Hematopoietic multipotent progenitor cell treated with erythropoietin and hydrocortisone succinate and interleukin-3 and kit ligand, for 8 days (in vitro differentiated cells): ENCODE measurements at regions not wholly inside any gene's neighbourhood (a gene's known extent, or its start where the extent isn't known, plus 50 kb on each side); places are given as distances from the start of the nearest gene placed in this dataset.

Source experiments
- DNase-seq: peaks from one replicate; pipeline ENCODE4 v3.0.0-alpha.2; 2015

- DNase-seq: no peak
Observed at GRCh38 chr14:26123459-26123858, 474.4 kb downstream of the NOVA1 start.

- DNase-seq: no peak
Observed at GRCh38 chr14:26121181-26121580, 476.7 kb downstream of the NOVA1 start.

- no peak for DNase-seq
Observed at GRCh38 chr14:26113911-26114640, 483.8 kb downstream of the NOVA1 start.

DNA sequence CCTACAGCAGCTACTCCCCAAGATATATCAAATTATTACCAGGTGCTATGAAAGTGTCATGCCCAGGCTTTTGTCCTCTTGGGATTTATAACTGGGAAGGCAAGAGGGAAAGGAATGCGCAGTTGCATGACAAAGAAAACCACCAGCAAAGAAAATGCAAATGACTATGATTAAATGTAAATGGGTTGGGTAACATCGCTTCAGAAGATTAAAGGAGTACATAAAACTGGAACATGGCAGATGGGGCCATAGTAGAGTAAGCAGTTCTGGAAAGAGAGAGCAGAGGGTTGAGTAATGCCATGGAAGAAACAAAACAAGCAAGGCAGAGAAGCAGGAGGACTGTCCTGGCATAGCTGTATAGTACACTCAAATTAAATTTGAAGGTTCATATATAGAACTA lies 493.1 kb downstream of the NOVA1 start:
- no peak for DNase-seq

- no peak for DNase-seq
Observed at GRCh38 chr14:26097852-26098251, 500.0 kb downstream of the NOVA1 start.

- no peak for DNase-seq
Observed at GRCh38 chr14:26088275-26088674, 509.6 kb downstream of the NOVA1 start.

DNA sequence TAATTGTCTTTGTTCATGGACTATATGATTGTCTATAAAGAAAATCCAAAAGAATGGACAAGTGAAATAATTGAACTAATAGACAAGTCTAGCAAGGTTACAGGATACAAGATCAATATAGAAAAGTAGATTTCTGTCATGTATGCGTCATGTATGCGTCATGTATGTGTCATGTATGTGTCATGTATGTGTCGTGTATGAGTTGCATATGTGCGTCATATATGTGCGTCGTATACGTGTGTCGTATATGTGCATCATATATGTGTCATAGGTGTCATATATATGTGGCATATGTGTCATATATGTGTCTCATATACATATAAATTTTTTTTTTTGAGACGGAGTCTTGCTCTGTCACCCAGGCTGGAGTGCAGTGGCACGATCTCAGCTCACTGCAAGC lies 516.8 kb downstream of the NOVA1 start:
- no peak for DNase-seq

- DNase-seq: no peak
Observed at GRCh38 chr14:26078561-26078960, 519.3 kb downstream of the NOVA1 start.

DNA sequence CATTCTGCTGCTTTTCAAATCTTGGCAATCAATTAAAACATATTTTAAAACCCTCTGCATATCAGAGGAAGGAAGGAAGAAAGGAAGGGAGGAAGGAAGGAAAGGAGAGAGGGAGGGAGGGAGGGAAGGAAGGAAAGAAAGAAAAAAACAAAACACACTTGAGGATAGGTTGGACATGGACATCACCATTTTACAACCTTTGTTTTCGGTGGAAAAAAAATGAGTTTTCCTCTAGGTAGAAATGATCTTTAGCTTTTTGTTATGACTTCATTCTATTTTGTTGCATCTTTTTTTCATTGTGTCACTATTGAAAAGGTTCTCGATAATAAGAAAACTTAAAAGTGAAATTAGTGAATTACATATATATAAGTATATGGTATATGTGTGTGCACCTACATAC lies 522.9 kb downstream of the NOVA1 start:
- no peak for DNase-seq

- DNase-seq: no peak
Observed at GRCh38 chr14:26070443-26070842, 527.4 kb downstream of the NOVA1 start.

DNA sequence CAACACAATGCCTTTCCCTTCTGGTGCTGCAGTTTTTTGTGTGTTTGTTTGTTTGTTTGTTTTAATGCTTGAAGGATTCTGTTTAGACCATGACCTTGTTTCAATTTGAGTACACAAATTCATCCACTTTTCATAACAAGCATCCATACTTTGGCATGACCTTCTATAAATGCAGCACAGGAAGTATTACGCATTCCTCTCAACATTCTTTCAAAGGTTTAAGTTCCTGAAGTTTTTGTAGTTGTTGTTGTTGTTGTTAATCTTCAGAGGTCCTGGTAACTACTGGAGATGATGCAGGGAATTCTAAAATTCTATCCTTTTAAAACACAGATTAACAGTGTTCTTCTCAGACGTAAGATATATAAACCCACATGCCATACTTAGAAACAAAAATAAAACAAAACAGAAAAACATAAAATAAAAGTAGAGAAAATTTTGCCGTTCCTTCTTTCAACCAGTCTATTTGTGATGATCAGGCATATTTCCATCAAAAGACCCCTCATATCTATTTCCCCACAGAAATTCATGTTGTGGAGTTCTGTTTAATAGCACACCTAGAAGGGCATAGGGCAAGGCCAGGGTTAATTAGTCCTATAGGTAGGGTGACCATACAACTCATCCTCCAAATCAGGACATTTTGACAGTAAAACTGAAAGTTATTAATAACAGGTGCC lies 529.9 kb downstream of the NOVA1 start:
- no peak for DNase-seq

- no peak for DNase-seq
Observed at GRCh38 chr14:26067341-26067740, 530.5 kb downstream of the NOVA1 start.

DNA sequence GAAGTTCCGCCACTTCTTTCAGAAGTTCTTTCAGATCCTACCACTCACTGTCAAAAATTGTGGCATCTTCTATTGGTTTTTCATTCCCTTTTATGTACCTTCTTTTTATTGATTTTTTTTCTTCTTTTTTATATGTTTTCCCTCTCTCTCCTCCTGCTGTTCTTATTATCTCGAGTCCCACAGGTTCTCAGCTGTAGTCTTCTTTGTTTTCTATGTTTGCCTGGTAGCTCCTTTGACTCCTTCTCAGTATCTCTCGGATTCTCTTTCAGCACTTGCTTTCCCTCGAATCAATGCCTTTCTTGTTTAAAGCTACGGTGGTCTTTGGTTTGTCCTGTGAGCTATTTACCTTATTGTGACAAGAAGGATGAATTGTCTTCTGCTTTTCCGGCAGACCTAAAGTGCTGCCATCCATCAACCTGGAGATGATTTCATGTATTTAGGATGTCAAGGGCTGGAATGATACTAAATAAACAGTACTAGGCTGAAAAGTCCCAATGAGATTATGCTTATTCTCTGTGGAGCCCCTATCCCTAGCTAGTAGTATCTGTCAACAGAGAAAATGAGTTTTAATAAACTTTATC lies 541.7 kb downstream of the NOVA1 start:
- no peak for DNase-seq

DNA sequence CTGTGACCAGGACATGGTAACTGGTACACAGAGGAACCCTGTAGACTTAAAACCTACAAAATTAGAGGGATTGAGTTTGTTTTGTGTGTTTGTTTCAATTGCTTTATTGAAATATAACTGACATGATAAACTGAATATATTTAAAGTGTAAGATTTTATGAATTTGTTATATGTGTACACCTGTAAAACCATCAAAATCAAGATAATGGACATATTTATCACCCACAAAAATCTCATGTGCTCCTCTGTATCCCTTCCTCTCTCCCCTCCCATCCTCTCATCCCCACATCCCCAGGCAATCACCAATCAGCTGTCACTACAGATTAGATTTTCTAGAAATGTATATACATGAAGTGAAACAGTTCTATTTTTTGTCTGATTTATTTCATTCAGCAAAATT lies 565.5 kb downstream of the NOVA1 start:
- DNase-seq: no peak

DNA sequence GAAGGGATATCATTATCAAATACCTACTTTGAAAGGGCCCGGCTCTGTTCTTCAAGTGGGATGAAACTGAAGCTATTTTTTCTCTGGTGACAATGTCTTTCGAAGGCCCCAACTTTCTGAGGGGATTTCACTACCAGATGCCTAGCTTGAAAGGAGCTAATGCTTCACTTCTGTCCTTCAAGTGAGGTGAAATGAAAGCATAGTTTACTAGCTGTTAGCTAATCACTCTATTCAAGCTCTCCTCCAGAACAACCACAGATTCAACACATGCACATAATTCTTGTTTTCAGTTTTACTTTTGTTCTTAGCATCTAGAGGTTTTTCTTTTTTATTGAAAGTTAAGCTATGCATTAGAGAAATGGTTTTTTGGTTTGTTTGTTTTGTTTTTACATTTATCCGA lies 571.4 kb downstream of the NOVA1 start:
- DNase-seq: no peak

DNA sequence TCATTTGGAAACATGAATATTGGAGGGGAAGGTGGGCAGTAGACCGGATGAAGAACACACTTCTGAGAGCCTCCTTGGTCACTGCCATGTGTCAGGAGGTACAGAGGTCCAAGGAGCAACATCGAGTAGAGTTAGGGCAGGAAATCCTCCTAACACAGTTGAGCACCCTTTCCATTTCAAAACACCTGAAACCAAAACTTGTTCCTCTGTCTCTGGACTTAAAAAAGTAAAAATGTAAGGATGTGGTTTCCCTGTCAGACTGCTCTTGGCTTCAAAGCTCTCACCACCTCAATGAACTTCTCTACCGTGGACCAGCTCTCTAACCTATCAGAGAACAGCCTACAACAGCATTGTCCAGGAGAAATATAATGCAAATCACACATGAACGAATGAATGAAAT lies 573.9 kb downstream of the NOVA1 start:
- no peak for DNase-seq

DNA sequence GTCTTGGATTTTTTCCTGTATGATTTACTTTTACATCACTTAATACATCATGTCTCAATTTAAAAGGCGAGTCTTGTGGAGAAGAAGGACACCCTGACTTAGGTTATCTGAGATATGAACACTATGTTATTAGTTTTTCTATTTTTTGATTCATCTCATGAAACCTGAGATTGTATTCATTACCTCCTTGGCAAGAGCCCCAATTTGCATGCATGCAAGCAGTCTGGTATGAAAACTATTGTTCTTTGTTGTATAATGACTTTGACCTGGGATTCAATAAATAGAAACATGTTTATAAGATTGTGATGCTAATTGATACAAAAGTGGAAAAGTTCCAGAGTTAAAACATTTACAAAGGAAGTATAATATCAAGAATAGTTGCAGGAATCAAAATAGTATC lies 576.1 kb downstream of the NOVA1 start:
- no peak for DNase-seq

- no peak for DNase-seq
Observed at GRCh38 chr14:26017270-26017669, 580.6 kb downstream of the NOVA1 start.

DNA sequence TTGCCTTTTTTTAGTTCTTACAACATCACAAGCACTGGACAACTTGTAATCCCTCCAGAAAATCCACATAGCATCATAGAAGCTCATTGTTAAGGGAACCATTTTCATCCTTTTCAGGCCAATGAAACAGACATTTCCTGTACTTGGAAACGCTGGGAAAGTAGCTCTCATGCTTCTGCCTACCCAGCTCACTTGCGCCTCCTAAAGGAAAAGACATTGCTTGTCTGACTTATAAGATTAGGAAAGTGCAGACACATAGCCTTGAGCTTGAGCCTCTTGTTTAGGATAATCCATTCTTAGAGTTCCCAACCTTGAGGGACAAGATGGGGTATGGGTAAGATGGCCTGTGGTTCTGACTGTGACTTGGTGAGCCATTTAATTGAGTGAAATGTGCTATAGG lies 589.5 kb downstream of the NOVA1 start:
- no peak for DNase-seq

DNA sequence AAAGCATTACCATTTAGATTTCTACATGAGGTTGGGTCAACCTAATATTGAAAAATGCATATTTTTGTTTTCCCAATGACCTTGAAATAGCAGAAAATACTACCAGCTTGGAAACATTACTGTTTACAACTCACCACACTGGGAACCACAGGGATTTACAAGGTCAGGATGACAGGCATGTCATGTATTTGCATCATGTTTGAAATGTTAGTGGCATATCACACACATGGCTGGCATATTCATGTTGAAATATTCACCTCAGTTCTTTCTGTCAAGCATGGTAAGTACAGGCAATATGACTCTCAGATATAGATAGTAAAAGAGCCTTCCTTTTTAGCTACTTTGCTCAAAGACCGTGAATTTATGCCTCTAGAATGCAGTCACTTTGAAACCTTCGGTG lies 593.5 kb downstream of the NOVA1 start:
- no peak for DNase-seq

DNA sequence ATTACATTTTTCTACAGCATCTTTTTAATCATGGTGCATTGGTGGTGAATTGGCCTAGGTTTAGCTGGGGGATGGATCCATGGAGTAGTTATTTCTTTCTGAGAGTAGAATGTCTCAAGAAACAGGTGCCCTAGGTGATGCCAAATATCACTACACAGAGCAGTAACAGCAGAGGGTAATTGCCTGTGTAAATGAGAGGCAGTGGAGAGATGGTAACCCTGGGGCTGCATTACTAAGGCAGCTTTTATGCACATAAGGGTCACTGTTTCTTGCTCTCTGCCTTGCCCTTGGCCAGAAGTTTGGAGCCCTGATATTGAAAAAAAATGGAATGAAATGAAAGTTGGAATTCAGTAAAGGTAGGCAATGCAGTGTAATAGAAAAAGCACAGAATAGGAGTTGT lies 604.0 kb downstream of the NOVA1 start:
- no peak for DNase-seq

DNA sequence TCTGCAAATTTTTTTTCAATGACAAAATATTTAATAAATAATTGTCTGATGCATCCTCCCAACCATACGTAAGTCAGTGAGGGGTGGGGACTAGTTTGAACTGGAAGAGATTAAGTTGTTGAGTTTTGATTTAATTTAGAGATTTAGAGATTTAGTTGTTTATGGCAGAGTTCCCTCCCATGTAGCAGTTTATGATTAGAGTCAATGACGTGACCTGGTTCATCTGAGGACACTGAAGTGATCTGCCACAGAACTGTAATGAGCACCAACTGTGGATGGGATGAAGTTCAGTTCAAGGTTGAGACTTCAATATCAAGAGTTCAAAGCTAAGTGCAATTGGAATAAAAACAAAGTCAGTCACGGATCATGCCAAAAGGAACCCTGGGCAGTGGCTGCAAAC lies 609.3 kb downstream of the NOVA1 start:
- DNase-seq: no peak

DNA sequence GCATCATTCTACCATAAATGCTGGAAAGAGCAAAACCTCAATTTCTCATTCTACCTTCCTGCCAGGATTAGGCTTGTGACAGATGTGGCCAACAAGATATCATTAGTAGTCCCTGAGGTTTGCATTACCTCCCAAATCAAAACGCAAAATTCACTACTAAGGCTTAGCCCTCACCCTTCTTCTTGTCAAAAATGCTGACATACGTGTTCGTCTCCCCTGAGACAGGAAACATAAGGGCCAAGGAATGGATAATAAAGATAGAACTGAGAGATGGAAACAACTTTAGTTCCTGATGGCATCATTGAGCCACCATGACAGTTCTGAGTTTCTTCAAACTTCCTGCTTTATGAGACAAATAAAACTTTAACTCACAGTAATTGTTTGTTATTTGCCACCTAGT lies 642.1 kb downstream of the NOVA1 start:
- no peak for DNase-seq

DNA sequence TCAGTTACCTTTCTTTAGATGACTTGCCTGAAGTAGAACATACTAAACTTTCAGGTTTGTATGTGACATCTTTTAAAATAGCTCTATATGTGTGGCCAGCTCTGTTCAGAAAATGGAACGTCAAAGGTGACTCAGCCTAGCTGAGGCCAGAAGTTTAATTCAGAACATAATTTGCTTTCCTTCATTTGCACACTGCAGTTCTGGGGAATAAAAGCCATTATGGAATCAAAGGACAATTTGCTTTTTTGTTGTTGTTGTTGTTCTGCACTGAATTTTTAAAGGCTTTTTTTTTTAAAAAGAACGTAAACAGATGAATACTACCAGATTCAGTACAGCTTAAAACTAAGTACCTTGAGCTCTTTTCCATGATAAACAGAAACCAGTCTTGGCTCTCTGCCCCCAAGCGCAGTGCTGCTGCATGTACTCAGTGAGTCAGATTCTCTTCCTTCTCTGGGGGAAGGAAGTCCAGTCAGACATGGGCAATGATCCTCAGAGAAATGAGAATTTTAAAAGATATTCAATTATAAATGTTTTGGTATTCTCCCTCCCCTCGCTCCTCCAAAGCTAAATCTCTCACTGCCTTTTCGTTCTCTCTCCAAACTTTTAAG lies 644.2 kb downstream of the NOVA1 start:
- DNase-seq: no peak
